CD4-positive, alpha-beta T cell (primary cell): ENCODE measurements at regions not wholly inside any gene's neighbourhood (a gene's known extent, or its start where the extent isn't known, plus 50 kb on each side); places are given as distances from the start of the nearest gene placed in this dataset.

Experiments
- ATAC-seq: fragments of 200-7000 bp; cut with Tn5 transposase; one replicate; pipeline ENCODE4 v1.10.0; 2022; ENCODE audit warnings: mild to moderate bottlenecking; ENCODE audit not compliant: poor library complexity
- CTCF ChIA-PET: fragments of 350-600 bp; sonication (Branson Sonifier 250); formaldehyde crosslinking; loops from one replicate; lab custom pipeline; 2021; ENCODE audit warnings: antibody characterized with exemption, inconsistent platforms; lab: Charles Lee
- POLR2A ChIA-PET: fragments of 350-600 bp; sonication (Branson Sonifier 250); formaldehyde crosslinking; loops from one replicate; lab custom pipeline; 2021; ENCODE audit warnings: antibody characterized with exemption, inconsistent platforms; lab: Charles Lee
- DNase-seq, 14 experiments: peaks; one replicate each; pipeline ENCODE4 v3.0.0-alpha.2; 2013 to 2020; ENCODE audit warnings: mixed read lengths in 2 of 14
- H3K27ac ChIP-seq, 2 donors: one replicate each; pipeline versions ENCODE4 v1.5.1 to v1.7.0; 2013; ENCODE audit warnings: low read length in 2 of 2, low read depth in 1 of 2, mild to moderate bottlenecking in 1 of 2
- H3K27me3 ChIP-seq, 2 experiments: 1 replicate in 1 of 2; 2 replicates in 1 of 2; pipeline versions ENCODE4 v1.6.1 to v1.7.0; 2013; ENCODE audit warnings: low read length in 2 of 2, control low read depth in 1 of 2, mild to moderate bottlenecking in 1 of 2, moderate library complexity in 1 of 2; ENCODE audit not compliant: insufficient read depth in 2 of 2, control insufficient read depth in 1 of 2
- H3K36me3 ChIP-seq: one replicate; pipeline ENCODE4 v1.6.1; 2013; ENCODE audit warnings: low read length, control low read depth; ENCODE audit not compliant: insufficient read depth
- H3K4me1 ChIP-seq: one replicate; pipeline ENCODE4 v1.6.1; 2013; ENCODE audit warnings: low read length, control low read depth; ENCODE audit not compliant: insufficient read depth
- H3K4me3 ChIP-seq: one replicate; pipeline ENCODE4 v1.5.1; 2013; ENCODE audit warnings: mild to moderate bottlenecking, low read length, moderate library complexity
- H3K9me3 ChIP-seq, 2 experiments: 1 replicate in 1 of 2; 2 replicates in 1 of 2; pipeline versions ENCODE4 v1.6.1 to v1.7.0; 2013; ENCODE audit warnings: low read length in 2 of 2, mild to moderate bottlenecking in 2 of 2, control low read depth in 1 of 2, moderate library complexity in 1 of 2; ENCODE audit not compliant: control insufficient read depth in 1 of 2, insufficient read depth in 1 of 2
- H3K27ac Mint-ChIP-seq: one replicate; pipeline ENCODE4 v1.8.0; 2020; ENCODE audit warnings: mixed read lengths
- H3K27me3 Mint-ChIP-seq: one replicate; pipeline ENCODE4 v1.8.0; 2021; ENCODE audit warnings: mixed read lengths
- H3K36me3 Mint-ChIP-seq: one replicate; pipeline ENCODE4 v1.8.0; 2021; ENCODE audit warnings: low read depth, mixed read lengths
- H3K4me1 Mint-ChIP-seq: one replicate; pipeline ENCODE4 v1.8.0; 2021; ENCODE audit warnings: low read depth, mixed read lengths
- H3K4me3 Mint-ChIP-seq: one replicate; pipeline ENCODE4 v1.8.0; 2020; ENCODE audit warnings: mild to moderate bottlenecking, mixed read lengths
- H3K9me3 Mint-ChIP-seq: one replicate; pipeline ENCODE4 v1.8.0; 2020; ENCODE audit warnings: mixed read lengths
- CTCF ChIP-seq: fragments of 200-600 bp; IDR thresholded peaks from one replicate; pipeline ENCODE4 v1.8.0; 2022; ENCODE audit warnings: antibody characterized with exemption, mild to moderate bottlenecking
- intact Hi-C, 2 experiments: fragments of 100-400 bp; cut with DNase I in 1 of 2; cut with micrococcal nuclease in 1 of 2; formaldehyde crosslinking; loops; one replicate each; pipeline versions ENCODE4 v1.15.1 to v1.9.0; 2023 to 2025; cut with DNase I, micrococcal nuclease

GRCh38 chr18:68219274-68219673 lies 495.6 kb downstream of the TMX3 start:
- Mint-ChIP-seq H3K36me3 (no peaks in the 10 kb centered on the region), H3K27ac (no peak overlapping the region), H3K9me3 (no peaks in the 10 kb centered on the region), H3K27me3 (no peaks in the 10 kb centered on the region), H3K4me3 (no peak overlapping the region), H3K4me1 (no peaks in the 10 kb centered on the region)
- H3K9me3 ChIP-seq = no peaks in the 10 kb centered on the region
- H3K4me3 ChIP-seq = no peak overlapping the region
- CTCF ChIA-PET = no interaction called here
- intact Hi-C loops = no loop called here
- H3K36me3 ChIP-seq = no peaks in the 10 kb centered on the region
- no peaks in the 10 kb centered on the region for H3K4me1 ChIP-seq
- ATAC-seq = no peak
- DNase-seq = no peak
- H3K27me3 ChIP-seq = no peaks in the 10 kb centered on the region
- no peak for TF ChIP-seq CTCF
- POLR2A ChIA-PET = no interaction called here
- no peak overlapping the region for H3K27ac ChIP-seq

GRCh38 chr18:68215931-68216330 lies 499.0 kb downstream of the TMX3 start:
- CTCF ChIA-PET = no interaction called here
- no peaks in the 10 kb centered on the region for H3K4me1 ChIP-seq
- Mint-ChIP-seq H3K36me3 (no peaks in the 10 kb centered on the region), H3K4me1 (no peaks in the 10 kb centered on the region), H3K9me3 (no peaks in the 10 kb centered on the region), H3K4me3 (no peak overlapping the region), H3K27me3 (no peaks in the 10 kb centered on the region), H3K27ac (no peak overlapping the region)
- POLR2A ChIA-PET = no interaction called here
- no peaks in the 10 kb centered on the region for H3K27me3 ChIP-seq
- H3K36me3 ChIP-seq = no peaks in the 10 kb centered on the region
- TF ChIP-seq CTCF = no peak
- H3K9me3 ChIP-seq = no peaks in the 10 kb centered on the region
- no peak overlapping the region for H3K4me3 ChIP-seq
- H3K27ac ChIP-seq = no peak overlapping the region
- no peak for ATAC-seq
- intact Hi-C loops = no loop called here
- no peak for DNase-seq

GRCh38 chr18:68186039-68186438 lies 528.9 kb downstream of the TMX3 start:
- H3K36me3 ChIP-seq = no peaks in the 10 kb centered on the region
- CTCF ChIA-PET = no interaction called here
- no peaks in the 10 kb centered on the region for H3K4me1 ChIP-seq
- Mint-ChIP-seq H3K27ac (no peak overlapping the region), H3K4me3 (no peak overlapping the region), H3K9me3 (no peaks in the 10 kb centered on the region), H3K4me1 (no peaks in the 10 kb centered on the region), H3K27me3 (no peaks in the 10 kb centered on the region), H3K36me3 (no peaks in the 10 kb centered on the region)
- POLR2A ChIA-PET = no interaction called here
- DNase-seq (no peak), ATAC-seq (no peak)
- TF ChIP-seq CTCF = no peak
- no peak overlapping the region for H3K27ac ChIP-seq
- peaks cover 0 to 3% of the 10 kb centered on the region in 2 experiments for H3K9me3 ChIP-seq
- no peaks in the 10 kb centered on the region for H3K27me3 ChIP-seq
- intact Hi-C loops = no loop called here
- H3K4me3 ChIP-seq = no peak overlapping the region
